ENCODE measurements at regions not wholly inside any gene's neighbourhood (a gene's known extent, or its start where the extent isn't known, plus 50 kb on each side); places are given as distances from the start of the nearest gene placed in this dataset.

DNA sequence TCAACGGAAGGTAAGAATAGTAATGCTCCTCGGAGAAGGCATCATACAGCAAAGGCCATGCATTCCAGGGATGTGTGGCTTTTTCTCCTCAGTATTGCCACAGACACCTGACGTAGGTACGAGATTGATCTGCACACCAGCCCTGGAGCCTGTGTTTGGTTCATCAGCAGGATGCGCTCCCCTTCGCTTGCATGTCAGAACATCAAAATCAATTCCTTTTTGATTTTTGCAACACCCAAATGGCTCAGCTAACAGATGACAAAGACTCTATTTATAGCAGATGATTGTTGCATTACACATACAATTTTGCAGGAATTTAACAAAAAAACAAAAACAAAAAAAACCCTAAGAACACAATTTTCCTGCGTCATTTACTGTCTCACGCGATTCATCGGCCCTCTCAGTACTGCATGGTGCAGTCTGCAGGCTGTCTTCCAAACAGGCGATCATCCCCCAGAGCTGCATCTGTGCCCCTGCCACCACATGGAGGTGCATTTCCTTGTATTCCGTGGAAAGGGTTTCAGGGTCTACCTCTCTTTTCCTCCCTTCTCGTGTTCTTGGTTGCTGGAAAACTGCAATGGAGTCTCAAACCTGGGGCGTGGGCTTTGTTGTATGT is 207.3 kb downstream of the TEX29 start:
- TF ChIP-seq, protein P1, sequence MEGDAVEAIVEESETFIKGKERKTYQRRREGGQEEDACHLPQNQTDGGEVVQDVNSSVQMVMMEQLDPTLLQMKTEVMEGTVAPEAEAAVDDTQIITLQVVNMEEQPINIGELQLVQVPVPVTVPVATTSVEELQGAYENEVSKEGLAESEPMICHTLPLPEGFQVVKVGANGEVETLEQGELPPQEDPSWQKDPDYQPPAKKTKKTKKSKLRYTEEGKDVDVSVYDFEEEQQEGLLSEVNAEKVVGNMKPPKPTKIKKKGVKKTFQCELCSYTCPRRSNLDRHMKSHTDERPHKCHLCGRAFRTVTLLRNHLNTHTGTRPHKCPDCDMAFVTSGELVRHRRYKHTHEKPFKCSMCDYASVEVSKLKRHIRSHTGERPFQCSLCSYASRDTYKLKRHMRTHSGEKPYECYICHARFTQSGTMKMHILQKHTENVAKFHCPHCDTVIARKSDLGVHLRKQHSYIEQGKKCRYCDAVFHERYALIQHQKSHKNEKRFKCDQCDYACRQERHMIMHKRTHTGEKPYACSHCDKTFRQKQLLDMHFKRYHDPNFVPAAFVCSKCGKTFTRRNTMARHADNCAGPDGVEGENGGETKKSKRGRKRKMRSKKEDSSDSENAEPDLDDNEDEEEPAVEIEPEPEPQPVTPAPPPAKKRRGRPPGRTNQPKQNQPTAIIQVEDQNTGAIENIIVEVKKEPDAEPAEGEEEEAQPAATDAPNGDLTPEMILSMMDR (IDR thresholded peaks at IDR 0.05; ENCODE audit: low read depth, low read length, poor library complexity, severe bottlenecking), result peak; percentile 33
- TF ChIP-seq EZH2phosphoT487 (IDR thresholded peaks at IDR 0.05; ENCODE audit: borderline replicate concordance, low read length), result no peak

Data from DOHH2 (cell line).